Lower leg skin (tissue), 3 donors: ENCODE measurements at regions not wholly inside any gene's neighbourhood (a gene's known extent, or its start where the extent isn't known, plus 50 kb on each side); places are given as distances from the start of the nearest gene placed in this dataset.

Source experiments
- POLR2A ChIP-seq, 2 donors: fragments of 450-650 bp; IDR thresholded peaks; one replicate each; pipeline ENCODE4 v1.6.1; 2016 to 2017; ENCODE audit warnings: antibody characterized with exemption in 2 of 2, mild to moderate bottlenecking in 1 of 2, moderate library complexity in 1 of 2
- TF ChIP-seq, protein P1 (sequence below), 3 donors: fragments of 450-650 bp; IDR thresholded peaks; one replicate each; pipeline ENCODE4 v1.5.1; 2016; ENCODE audit warnings: antibody characterized with exemption in 3 of 3, mild to moderate bottlenecking in 3 of 3, moderate library complexity in 2 of 3

DNA sequence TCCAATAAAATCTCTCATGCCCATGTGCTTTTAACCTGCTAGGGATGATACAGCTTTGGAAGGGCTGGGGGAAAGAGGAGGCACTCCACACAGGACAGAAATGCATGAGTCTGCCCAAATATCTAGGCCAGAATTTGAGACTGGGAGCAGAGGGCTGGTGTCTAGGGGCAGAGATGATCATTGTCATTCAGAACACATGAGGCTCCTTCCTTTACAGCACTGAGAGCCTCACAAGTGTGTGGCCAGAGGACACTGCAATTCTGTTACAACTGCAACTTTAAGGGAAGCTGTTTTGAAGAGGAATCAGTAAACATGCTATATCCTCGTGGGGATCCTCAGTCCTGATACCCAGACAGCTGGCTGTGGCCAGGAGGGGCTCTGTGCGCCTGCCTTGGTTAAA, 541.3 kb downstream of the OMA1 start:
- TF ChIP-seq, protein P1, sequence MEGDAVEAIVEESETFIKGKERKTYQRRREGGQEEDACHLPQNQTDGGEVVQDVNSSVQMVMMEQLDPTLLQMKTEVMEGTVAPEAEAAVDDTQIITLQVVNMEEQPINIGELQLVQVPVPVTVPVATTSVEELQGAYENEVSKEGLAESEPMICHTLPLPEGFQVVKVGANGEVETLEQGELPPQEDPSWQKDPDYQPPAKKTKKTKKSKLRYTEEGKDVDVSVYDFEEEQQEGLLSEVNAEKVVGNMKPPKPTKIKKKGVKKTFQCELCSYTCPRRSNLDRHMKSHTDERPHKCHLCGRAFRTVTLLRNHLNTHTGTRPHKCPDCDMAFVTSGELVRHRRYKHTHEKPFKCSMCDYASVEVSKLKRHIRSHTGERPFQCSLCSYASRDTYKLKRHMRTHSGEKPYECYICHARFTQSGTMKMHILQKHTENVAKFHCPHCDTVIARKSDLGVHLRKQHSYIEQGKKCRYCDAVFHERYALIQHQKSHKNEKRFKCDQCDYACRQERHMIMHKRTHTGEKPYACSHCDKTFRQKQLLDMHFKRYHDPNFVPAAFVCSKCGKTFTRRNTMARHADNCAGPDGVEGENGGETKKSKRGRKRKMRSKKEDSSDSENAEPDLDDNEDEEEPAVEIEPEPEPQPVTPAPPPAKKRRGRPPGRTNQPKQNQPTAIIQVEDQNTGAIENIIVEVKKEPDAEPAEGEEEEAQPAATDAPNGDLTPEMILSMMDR (IDR thresholded peaks at IDR 0.05), result no peak
- TF ChIP-seq POLR2A (IDR thresholded peaks at IDR 0.05), result no peak
